Smooth muscle cell of the brain vasculature (primary cell): ENCODE measurements at regions not wholly inside any gene's neighbourhood (a gene's known extent, or its start where the extent isn't known, plus 50 kb on each side); places are given as distances from the start of the nearest gene placed in this dataset.
A peak's percentile ranks its signal among the peaks of the same experiment; 100 is the strongest.
"Not testable (repeated sequence)": the region's sequence is repeated elsewhere in the genome, so short reads cannot be mapped to it uniquely, and the experiment has no call there.

Experiments used
- DNase-seq: peaks from one replicate; pipeline ENCODE4 v3.0.0-alpha.2; 2012; ENCODE audit warnings: low read depth, low spot score

DNA sequence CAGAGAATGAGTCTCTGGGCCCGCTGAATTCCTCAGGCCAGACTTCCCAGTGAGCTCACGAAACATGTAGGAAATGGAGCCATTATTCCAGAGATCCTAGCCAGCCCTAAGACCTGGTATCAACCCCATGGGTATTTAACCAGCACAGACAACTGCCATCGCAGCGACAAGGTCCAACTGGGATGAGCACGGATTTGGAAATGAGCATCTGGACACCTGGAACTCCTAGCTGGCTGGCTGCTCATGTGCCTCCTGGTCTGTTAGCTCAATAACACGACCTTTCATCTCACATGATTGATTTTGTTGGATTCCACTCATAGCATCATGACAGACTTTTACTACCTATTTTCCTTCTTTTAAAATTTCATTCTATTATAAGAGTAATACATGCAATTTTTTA lies 51.0 kb downstream of the POU3F3 start:
- DNase-seq = no peak

DNA sequence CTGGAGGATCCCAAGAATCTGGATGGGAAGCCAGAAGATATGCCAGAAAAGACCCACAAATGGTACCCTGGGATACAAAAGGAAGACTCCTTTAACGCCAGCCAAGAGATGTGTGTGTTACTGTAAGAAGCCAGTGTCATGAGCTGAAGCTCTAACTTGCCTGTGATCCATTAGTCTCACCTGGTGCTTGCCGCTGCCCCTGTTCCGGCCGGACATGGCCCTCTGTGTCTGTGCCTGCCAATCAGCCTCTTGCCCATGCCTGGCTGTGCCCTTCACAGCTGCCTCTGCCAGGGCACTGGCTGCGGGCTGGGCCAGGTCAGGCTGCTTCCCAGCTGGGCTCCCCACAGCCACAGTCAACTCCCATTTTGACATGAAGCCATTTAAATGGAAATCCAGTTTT lies 55.4 kb downstream of the POU3F3 start:
- DNase-seq = no peak

DNA sequence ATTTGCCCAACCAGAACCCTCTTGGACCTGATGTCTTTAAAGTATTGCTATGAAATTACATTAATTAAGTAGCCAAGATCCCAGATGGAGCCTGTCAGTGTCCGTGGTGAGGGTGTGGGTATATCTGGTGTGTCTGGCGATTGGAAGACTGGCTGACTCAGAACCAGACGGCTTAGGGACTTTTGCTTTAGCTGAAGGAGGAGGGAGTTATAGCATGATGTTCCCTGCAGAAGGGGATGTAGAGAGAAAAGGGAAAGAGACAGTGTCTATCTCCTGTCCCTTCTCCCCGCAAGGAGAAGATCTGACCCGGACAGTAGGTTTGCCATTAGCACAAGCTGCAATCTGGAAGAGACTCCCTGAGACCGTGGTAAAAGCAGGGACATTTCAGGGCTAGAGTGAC lies 60.6 kb downstream of the POU3F3 start:
- DNase-seq = no peak

DNA sequence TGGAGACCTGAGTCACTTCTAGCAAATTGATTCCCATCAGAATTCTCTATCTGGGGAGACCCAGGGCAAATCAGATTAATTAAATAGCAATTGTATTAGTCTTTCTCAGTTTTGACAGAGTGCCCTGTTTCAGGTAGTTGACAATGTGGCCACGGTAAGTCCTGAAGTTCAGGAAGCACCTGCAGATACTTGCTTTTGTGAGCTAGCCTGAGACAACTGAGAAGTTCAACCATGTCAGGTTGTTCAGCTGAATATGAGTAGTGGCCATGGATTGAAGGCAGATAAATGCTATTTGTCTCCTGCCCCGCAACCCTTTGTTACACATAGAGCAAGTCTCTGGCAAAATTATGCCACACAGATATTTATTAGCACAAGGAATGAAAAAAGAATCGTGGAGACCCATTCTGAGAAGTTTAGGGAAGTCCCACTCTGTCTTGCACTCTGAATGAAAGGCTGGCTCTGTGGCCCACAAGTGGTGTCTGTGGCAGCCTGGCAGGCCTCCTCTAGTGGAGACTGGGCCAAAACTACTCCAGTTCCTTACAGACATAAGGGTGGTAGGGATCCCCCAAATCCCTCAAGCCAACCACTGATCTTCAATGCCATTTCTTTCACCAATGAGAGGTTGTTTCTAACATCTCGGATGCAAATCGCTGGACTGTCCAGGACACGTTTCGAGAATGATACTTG lies 61.3 kb downstream of the POU3F3 start:
- no peak for DNase-seq

DNA sequence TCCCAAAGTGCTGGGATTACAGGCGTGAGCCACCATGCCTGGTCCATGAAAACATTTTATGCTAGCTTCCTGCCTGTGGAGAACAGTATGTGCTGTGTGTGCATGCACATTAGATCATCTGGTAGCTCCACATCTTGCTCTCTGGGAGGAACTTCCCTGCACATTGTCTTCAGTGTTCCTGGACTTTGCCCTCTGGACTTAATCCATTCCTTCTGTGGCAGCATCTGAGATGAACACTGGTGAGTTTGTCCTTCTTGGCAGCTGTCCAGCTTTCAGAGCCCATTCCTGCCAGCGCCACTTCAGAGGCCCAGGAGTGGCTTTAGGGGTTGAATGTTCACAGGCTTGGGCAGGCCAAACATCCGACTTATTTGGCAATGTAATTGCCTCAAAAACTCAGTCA lies 65.2 kb downstream of the POU3F3 start:
- no peak for DNase-seq

DNA sequence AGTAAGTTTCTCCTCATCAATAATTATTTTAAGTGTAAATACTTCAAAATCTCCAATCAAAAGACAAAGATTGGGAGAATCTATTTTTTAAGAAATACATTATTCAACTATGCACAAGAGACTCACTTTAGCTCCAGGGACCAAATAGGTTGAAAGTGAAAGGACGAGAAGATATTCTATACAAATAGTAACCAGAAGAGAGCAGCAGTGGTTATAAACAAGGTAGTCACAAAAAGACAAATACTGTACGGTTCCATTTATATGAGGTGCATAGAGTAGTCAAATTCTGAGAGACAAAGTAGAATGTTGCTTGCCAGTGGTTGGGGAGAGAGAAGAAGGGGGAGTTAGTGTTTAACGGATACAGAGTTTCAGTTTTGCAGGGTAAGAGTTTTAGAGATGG lies 69.8 kb downstream of the POU3F3 start:
- no peak for DNase-seq

DNA sequence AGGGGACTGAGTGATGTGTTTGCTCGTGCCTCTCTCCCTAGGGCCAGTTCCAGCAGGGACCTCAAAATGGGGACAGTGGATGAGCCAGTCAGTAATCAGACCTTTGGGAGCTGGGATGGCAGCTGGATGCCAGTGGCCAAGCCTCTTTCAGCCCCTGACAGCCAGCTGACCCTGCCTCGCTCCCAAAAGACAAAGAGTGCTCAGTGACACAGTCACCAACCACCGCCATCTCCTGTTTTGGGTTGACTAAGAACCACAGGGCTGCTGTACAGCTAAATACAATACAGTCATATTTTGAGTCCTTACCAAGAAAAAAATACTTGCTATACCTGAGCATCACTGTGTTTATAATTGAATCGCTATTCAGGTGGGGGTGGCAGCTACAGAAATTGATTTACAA lies 75.7 kb downstream of the POU3F3 start:
- no peak for DNase-seq

DNA sequence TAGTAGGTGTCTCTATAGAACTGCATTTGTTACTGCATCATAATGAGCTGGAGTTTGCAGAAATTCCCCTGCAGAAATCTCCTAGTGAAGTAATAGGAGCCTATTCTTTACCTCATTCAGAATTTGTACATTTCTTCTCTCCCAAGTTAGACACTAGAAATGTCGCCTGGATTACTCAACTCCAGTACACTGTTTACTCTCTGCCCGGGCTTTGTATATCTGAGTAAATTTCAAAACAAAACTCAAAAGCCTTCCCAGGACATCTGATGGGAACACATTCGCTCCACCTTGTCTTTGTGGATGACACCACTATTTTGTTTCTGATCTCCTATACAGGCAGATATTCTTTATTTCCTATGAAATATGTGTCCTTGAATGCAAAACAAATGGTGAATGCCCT lies 76.8 kb downstream of the POU3F3 start:
- no peak for DNase-seq

DNA sequence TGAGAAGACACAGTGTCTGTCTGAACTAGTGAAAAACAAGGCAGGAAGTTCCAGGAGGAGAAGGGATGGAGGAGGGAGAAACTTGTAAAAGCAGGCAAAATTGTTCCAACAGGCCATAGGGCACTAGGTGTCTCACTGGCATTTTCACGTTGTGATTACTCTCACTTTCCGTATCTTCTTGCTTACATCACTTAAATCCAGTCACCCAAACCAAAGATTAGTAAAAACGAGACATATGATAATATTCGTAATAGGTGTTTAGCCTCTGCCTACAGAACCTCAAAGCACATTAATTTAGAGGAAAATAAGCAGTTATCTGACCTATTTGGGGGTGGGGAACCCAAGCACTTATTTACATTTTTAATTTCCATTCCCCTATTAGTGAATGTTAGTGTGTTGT lies 78.3 kb downstream of the POU3F3 start:
- DNase-seq = no peak

DNA sequence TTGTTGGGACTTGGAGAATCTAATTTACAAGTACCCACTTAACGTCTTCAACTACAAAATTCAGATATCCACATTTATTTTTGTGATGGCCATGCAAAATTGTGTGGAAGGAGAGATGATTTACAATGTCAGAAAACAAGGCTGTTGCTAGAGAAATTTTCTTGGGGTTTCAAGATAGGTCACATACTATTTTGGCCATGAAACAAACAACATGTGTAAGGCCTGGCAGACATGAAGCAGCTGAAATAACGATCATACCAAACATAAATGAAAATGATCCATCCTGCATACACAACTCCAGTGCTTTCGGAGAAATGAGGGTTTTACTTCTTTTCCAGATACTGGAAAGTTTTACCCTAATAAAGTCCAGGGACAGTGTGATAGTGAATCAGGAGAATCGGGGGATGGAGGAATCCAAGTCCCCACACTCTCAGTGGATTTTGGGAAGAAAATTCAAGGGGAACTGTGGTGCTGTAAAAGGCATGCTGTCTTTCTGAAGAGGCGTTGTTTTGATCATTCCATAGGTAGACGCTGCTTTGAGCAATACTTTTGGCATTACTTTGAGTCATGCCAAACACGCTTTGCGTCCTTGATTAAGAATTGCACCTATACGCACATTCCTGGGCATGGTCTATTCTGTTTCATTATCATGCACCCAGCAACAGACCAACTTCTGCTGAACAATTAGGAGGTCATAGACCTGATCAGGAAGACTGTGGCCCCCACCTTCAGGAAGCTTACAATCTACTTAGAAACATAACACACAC lies 79.4 kb downstream of the POU3F3 start:
- DNase-seq = no peak

DNA sequence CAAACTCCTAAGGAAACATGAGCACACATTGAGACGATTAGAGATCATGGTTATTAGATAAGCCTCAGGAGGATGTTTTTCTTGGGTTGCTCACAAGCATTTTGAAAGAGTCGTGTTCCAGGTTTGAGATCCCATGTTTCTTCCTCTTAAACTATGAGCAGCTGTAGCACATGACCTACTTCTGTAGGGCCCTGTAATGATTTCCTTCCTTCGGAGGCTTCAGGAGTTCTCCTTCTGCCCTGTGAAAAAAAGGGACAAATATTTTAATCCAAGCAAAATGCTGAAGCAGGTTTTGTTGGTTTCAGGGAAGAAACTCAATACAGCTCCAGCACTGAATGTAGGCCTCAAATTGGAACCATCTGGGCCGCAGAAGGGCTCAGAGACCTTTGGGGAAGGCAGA lies 82.6 kb downstream of the POU3F3 start:
- DNase-seq = no peak

DNA sequence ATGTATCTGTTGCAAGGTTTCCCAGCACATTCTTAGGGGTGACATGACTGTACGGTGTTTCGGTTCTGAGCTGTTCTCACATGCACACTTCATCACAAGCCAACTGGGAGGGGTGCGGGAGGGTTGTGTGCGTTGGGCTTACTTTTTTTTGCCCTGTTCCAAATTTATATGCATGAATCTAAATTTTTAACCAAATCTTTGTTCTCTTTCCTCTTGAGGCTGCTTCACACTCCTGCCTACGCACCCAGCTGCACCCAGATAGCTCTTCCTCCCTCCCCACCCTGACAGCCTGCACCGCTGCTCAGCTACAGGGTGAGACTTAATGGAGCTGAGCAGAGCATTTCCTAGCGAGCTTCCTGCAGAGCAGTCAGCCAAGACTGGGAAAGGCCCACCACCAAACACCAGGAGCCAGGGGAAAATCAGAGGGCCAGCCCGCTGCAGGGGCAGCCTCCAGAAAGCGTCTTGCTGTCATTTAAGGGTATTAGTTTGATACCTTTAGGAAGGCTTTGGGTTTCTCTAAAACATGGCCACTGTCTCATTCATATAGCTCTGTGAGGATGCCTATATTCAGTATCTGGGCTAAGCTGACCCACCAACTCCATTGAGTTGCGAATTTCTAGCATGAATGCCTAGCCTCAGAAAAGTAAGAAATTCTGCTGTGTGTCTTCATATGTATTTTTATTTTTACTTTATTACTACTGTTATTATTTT lies 84.5 kb downstream of the POU3F3 start:
- no peak for DNase-seq

DNA sequence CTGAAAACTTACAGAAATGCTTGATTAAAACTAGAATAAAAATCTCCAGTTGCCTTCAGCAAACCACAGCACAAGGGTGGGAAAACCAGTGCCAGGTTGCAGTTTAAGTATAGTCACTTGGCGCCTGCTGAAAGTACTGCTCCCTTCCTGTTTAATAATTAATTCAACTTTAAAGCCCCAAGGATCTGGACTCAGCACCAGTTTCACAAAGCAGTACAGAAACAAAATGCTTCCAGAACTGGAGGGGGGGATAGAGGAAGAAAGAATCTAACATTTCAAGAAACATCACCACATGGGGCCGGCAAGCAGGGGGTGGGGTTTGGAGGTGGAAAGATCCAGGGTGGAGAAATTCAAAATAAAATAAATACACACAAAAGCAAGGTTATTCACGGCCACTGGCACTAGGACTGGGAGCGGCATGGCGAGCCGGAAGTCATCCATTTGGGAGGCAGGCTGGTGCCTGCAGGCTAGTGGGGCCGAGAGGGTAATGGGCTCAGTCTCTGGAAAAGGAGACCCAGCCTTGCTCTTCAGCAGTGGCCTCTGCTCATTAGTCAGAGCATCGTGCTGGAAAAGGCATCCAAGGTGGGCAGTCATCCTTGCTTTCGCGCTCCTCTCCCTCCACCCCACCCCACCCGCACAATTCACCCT lies 85.8 kb downstream of the POU3F3 start:
- no peak for DNase-seq

DNA sequence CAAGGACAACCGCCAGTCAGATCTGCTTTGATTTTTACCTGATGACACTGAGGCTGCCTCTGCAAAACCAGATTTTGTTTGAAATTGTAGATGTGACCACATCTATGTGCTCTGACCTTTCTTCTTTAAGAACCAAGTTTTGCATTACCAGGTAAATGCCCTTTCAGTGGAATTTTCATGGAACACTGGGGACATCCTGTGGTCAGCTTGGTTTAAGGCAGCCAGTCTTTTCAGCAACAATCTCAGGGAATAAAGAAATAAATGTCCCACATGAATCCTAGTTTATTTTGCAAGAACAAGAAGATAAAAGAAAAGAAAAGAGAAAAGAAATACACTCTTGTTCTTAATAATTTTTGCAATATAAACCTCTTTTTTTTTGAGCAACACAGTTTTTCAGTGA lies 90.6 kb downstream of the POU3F3 start:
- DNase-seq = peak; percentile 1

DNA sequence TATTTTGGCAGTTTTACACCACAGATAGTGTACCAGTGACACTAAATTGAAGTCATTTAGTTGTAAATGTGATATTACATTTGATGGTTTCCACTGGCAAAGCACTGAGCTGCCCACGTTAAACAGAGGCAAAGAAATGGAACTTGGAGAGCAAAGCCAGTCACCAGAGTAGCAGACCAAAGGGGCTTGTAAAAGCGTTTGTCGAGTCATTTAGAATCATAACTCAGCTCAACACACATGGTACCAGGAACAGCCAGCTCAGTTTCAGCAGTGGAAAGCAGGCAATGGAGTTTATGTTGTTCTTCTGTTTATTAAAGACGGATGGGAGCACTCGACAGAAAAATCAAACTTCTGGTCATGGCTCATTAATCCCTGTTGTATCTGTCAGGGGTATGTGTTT lies 91.2 kb downstream of the POU3F3 start:
- DNase-seq = no peak

DNA sequence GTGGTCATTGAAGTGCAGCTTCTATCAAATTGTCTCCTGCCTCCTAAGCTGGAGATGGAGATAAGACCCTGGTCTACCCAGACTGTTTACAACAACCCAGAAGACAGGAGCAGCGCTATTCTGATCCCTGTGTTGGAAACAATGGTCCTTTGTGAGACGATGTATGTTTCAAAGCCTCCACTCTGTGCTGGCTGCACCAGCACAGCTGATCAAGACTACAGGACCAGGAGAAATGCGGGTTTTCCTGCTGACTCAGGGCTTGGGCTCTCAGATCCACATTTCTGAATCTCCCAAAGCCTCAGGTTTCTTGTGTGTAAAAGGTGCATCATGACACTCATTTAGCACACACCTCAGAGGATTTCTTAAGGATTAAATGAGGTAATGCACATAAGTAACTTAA lies 92.0 kb downstream of the POU3F3 start:
- no peak for DNase-seq

DNA sequence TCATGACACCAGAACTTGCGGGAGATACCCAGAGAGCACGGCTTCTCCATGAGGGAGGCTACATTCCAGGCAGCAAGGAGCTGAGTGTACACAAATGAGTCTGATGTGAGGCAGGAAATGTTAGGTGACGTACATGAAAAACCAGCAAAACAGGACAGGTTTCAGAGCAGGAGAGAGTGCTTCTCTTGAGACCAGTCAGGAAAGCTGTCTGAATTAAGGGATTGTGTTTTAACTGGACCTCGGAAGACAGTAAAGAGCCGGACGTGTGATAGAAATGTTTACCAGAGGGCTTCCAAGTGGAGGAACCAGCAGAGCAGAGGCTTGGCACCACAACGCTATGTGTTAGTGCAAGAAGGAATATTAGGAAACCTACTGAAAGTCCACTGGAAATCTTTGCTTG lies 90.4 kb upstream of the MRPS9 start:
- not testable (repeated sequence) for DNase-seq

DNA sequence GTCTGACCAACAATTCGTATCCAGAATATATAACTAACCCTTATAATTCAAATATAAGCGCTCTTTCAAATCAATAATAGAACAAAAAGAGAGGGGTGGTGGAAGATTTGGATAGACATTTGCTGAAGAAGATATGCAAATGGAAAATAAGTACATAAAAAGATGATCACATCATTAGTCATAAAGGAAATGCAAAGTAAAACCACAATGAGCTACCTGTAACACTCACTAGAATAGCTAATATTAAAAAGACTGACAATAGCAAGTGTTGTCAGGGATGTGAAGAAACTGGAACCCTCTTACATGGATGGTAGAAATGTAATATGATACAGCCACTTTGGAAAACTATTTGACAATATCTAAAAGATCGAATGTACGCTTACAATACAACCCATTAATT lies 84.9 kb upstream of the MRPS9 start:
- no peak for DNase-seq

DNA sequence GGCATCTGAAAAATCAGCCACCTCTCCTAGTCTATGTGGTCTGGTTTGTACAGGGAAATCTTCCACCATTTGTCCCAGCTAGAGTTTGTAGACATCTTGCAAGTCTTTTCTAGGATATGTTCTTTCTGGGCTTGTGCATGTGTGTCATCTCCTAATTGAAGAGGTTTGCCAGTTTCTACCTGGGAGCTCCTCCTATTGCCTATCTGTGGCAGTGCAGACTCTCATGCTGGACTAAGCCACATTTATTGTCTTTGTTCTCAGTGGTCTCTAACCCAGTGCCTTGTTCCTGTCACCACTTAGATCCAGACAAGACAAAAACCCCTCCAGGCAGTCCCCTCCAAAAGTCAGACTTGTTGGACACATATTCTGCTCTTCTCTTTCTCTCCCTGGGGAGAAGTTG lies 72.0 kb upstream of the MRPS9 start:
- no peak for DNase-seq

DNA sequence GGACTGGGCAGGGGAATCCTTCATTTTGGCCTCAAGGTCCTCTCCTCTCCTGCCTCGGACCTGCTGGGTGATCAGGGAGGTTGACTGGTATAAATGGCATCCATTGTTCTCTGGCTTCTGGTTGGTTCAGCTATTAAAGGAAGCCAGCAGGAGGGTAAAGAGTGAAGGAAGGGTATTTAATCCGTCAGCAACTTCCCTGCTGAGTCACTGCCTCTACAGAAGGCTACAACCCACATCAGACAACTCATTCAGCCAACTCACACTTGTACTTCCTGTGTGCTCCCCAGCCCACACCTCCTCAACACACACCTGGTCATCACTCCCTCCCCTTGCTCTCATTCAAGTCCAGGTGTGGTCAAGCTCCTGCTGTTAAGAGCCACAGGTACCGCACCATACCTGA lies 68.3 kb upstream of the MRPS9 start:
- DNase-seq = no peak

DNA sequence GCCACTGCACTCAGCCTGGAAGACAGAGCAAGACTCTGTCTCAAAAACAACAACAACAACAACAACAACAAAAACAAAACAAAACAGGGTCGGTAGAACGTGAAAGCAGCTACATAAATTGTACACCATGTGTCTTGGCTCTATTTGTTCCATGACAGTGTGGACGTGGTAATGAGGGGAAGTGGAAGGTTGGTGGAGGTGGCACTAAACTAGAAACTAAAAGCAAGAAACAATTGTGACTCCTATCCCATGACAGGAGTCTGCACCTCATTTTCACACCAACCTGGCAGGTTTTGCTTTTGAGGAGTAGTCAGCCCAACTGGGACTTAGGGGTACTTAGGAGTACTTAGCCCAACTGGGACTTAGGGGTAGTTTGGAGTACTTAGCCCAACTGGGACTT lies 62.5 kb upstream of the MRPS9 start:
- no peak for DNase-seq

DNA sequence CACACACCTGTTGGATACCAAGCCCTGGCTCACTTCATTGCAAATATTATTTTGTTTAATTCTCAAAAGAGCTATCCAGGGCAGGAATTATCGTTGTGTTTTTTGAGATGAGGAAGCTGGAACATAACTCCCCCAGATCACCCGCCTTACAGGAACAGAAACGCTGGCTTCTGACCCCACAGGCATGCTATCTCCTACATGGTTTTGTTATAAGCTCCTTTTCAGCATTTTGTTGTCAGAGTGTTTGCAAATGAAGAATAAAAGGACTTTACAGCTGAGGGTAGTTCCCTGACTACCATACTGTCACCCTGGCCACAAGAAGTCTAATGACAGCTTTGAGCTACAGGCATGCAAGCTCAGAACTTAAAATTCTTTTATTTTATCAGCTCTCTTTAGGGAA lies 62.0 kb upstream of the MRPS9 start:
- no peak for DNase-seq
